Dermis blood vessel endothelial cell (primary cell): ENCODE measurements at regions not wholly inside any gene's neighbourhood (a gene's known extent, or its start where the extent isn't known, plus 50 kb on each side); places are given as distances from the start of the nearest gene placed in this dataset.
A peak's percentile ranks its signal among the peaks of the same experiment; 100 is the strongest.

ENCODE experiments used
- DNase-seq: peaks from one replicate; pipeline ENCODE4 v3.0.0; 2010

DNA sequence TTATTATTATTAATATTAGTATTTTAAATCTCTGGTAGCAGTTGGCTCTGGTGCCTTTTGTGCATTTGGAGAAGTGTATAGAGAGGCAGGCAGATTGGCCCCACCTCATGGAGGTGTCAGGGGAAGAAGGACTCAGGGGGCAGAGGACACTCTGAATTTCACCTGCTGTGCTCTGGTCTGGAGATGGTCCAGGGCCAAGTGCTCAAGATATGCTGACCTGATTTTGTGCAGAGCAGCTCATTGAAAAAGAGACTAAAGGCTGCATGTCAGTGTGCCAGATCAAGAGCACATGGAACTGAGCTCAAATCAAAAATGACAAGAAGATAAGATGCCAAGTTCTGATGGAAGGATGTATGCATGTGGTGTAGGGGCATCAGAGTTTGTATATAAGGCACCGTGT, 323.6 kb upstream of the TNP1 start:
- DNase-seq: no peak

DNA sequence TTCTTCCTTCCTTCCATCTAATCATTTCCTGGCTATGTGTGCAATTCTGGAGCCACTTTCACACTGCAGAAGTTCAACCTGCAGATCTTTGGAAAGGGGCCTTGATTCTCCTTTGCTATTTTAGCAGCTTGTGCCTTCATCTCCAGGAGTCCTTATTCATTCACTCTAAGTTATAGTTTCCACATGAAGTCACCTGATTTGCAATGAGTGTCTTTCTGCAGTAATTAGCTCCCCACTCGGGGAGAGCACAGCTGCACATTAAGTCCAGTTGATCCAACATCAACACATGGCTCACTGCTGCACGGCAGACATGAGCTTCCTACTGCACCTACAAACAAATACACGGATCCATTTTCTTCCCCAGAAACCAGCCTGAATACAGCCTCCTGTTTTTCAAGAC, 323.1 kb upstream of the TNP1 start:
- no peak for DNase-seq

DNA sequence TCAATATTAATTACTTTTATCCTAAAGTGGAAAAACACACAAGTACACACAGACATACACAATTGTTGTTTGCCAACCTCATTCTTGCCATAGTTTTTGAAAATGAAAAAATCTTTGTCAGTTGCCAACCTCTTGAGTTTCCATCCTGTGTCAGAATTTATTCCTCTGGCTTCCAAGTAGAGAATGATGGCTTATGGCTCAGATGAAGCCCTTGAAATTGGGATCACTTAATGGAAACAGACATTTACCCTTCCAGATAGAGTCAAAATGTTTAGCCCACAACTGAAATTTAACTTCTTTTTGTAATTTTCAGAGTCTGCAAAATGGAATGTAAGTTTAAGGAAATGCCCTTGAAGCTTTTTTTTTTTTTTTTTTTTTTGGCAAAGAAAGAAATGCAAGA, 321.6 kb upstream of the TNP1 start:
- DNase-seq: no peak

DNA sequence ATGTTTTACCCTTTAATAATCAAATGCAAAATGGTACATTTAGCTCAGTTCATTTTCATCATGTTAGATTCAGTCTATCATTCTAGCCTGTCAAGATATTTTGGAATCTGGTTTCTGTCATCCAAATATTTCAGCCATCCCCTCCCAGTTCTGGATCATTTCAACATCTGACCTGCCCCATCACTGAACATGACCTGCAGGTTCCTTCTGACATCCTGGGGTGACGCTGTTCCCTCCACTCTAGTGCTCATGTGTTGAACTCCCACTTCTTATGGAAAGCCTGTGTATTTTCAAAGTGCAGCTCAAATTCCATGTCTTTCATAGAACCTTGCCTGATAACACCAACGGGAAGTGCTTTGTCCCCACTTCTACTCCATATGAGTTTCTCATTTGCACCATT, 320.0 kb upstream of the TNP1 start:
- no peak for DNase-seq

DNA sequence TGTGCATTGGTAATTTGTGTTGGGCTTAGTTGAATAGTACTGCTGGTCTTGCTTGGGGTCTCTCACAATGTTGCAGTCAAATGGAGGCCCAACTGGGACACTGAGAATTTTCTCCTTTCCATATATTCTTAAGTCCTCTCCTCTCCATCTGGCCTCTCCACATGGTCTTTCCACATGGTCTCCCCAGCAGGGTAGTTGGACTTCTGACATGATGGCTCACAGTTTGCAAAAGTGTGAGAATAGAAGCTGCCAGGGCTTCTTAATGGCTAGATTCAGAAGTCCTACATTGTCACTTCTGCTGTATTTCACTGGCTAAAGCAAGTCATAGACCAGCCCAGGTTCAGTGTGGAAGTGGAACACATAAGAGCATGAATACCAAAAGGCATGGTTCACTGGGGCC, 318.5 kb upstream of the TNP1 start:
- DNase-seq: no peak

DNA sequence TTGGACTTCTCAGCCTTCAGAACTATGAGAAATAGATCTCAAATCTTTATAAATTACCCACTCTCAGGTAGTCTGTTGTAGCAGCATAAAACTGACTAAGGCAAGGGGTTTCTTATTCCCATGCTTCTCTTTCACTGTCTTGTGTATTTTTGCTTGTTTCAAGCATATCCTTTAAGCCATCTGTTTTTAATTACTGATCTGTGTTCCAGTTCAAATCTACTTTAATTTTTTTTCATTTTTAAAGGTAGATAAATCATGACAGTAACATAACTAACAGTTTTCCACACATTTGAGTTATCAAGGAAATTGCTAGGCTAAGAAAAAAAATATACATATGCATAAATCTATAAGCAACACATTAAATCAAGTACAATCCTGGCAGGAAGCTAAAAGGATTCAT, 317.9 kb upstream of the TNP1 start:
- DNase-seq: no peak

DNA sequence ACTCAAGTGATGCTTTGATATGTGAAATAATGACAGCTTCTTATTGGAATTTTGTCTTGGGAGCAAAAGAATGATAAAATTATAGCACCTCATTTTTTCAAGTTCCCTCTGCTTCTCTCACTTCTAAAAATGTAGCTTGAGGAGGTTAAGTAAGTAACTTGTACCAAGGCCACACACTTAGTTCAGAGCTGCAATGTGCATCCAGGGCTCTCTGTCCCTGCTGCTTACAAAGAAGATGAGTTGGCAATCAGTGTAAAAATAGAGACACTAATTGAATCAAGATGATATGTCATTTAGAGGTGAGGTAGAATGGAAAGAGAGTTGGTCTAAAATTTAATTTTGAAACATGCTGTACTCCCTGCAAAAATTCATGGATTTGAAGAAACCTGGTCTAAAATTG, 312.0 kb upstream of the TNP1 start:
- DNase-seq: no peak

DNA sequence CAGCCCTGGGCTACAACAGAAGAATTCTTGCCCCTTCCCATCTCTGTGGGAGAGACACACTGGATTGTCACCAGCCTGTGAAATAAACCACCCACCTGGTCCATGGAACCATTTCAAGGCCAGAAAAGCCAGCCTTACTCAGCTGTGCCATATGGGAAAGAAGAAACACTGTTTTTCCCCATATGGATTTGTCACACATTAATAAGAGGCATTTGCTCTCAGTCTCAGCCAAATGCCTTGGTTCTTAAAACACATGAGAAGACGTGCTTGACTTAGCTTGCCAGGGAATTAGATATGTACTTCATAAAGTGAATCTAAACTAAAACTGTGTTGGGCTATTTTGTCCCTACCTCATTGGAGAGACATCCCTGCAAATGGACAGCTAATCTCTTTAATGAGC, 308.6 kb upstream of the TNP1 start:
- no peak for DNase-seq

DNA sequence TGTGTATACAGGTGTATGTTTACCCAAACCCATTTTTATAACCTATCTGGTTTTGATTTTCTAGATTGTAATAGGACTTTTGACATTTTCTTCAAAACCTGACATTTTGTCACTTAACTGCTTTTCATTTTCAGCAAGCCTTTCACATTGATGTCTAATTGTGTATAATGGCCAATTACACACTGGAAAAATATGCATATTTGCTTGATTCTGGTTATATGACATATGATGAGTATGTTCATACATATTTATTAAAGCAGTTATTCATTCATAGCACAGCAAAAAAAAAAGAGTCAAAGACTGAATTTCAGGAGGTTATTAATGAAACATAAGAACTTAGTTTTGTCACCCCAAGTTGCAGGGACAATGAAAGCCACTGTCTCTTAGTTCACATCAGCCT, 307.7 kb upstream of the TNP1 start:
- no peak for DNase-seq

DNA sequence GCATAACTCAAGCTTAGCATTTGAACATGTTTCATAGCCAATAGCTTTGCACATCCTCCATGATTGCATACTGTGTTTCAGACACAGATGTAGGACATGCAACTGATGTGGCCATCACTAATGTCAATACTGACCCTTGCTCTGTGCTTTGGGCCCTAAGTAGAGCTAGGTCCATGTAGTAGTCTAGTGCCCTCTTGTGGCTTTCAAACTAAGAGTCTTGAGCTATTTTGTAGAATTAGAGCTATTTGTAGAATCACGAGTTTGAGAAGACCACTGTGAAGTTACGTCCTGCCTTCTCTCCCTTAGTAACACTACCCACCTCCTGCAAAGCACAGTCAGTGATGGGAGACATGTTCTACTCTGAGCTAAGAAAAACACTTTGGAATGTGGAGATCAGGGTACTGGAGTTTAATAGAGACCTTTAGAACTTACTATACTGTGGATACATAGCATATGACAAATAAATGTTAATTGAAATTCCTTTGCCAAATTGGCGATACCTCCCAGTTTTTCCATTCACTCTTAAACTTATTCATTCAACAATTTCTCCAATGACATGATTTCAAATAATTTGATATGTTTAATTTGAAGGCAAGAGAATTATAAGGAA, 306.5 kb upstream of the TNP1 start:
- peak; percentile 64 for DNase-seq

DNA sequence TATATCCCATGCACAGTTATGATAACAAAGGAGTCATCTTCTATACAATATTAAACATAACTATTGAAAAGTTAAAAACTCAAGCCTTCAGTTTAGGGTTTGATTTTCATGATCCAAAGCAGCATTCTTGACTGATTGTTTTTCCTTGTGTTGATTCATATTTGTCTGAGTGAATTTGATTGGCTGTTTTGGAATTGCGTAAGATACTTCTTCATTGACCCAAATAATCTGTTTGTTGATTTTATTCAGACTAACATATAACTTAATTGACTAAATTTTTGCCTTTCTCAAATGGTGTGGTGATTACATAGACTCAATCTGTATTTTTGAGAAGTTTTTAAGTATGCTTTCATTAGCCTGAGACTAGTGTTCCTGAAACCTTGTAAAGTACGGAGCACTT, 305.7 kb upstream of the TNP1 start:
- no peak for DNase-seq

DNA sequence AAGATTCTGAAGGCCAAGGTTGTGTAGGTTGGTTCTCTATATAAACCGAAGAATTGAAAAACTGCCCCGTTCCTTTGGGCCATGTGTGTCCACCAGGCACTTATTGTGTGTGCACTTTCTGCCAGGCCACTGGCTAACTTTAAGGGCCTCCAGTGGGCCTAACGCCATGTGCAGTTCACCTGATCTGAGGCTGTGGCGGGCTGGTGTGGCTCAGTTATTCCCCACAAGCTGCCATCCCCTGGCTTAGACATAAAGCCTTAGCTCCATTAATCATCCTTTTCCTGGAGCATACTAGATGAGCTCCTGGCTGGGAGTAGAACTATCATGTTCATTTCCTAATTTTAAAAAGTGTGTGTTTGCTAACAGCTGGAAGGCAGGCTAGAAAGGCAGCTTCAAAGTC, 304.1 kb upstream of the TNP1 start:
- DNase-seq: no peak

DNA sequence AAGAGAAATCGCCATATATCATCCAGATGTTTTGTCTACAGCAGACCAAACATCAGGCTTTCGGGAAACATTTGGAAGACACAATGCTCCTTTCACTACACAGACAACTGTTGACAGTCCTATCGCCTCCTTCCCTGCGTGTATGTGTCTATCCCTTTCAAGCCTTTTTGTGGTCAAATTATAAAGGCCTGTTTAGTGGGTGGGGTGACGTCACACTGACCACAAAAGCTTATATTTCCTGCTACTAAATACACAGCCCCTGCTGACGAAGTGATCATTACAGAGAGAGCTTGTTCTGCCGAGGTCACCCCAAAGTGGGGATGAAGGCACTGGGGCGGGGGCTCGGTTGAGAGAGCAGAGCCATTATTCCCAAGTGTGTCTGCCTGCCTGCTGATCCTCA, 302.7 kb upstream of the TNP1 start:
- peak; percentile 4 for DNase-seq

DNA sequence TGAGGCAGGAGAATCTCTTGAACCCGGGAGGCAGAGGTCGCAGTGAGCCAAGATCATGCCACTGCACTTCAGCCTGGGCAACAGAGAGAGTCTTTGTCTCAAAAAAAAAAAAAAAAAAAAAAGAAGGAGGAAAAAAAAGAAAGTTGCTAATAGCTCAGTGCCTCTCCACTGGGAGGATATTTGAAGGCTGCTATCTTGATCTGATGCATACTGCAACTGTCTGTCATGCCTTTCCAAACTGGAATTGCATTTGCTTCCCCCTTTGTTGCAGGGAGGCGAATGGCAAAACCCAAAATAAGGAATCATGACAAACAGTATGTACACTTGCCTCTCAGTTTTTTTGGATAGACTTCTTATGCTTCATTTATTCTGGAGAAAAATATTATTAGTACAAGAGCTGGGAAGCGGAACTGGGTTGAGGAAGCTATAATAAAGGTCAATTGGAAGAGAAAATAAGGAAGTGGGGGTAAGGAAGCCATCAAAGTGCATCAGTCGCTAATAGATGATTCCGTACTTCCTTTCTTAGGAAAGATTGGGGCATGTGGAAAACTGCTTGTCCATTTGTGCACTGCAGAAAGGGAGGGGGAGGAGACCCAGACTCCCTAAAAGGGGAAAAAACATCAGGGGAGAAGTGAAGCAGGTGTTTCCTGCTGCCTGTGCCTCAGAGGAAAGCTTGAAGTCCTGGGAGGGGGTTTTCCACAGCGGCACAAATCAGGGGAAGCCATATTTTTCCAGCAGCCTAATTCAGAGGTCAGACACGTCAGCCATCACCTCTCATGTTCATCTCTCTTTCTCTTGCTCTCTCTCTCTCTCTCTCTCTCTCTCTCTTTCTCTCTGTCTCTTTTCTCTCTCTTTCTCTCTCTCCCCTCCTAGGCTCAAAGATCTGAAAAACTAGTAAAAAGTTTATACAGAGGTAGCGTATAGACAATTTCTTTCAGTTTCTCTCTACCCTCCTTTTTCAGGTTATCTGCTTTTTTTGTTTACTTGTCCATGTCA, 301.4 kb upstream of the TNP1 start:
- peak; percentile 81 for DNase-seq

DNA sequence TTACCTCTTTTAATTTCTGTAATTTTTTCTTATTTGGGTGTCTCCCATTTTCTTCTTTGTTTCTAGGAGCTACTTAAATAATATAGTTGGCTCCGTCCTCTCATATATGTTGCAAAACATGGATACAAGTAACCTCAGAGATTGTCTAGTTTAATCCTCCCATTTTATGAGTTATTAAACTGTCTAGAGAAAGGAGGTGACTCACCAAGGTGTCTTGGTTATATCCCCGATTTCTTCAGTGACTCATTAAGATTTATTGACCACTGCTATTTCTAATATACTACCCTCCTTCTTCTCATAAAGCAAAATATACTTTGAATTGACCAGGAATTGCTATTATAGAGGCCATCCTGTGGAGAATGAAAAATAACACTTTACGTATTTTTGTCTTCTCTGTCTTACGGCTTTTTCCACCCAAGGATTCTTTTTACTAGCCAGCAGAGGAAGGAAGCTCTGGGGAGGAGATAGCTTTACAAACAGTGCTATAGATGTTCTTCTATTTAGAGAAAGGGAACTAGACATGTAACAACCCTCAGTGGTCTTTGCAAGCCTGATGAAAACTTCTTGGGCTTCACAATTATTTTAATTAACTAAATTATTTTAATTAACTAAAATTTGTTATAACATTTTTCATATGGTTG, 300.4 kb upstream of the TNP1 start:
- no peak for DNase-seq

DNA sequence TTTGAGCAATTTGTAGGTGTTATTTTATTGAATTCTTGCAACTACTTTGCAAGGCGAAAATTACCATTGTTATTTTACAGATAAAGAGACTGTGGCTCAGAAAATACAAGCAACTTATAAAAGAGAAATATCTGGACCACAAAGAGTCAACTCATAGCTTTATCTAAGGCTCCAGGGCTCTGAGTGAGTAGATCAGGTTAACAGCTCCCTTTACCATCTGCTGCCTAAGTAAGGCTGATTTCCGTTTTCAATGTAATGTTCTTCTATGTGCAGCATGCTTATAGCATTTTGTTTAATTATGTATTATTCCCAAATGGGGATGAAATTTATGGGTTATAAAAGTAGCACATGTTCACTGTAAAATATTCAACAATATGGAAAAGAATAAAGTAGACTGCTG, 299.1 kb upstream of the TNP1 start:
- DNase-seq: no peak

DNA sequence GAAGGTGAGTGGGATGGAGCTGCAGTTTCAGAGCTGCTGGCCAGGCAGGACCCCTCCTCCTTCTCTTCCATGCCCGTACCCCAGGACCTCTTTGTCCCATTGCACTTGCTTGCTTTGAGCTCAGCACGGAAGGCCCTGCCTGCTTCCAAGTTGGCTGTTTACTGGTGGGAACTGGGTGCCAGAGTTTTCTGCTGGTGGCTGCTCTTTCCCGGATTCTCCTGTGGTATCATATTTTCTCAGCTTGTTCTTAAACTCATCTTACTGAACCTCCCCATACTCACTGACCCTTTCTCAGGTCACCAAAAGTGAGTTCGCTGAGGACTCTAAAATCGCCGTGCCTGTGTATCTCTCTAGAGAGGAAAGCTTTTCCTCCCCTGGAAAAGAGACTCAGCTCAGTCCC, 297.7 kb upstream of the TNP1 start:
- DNase-seq: no peak

DNA sequence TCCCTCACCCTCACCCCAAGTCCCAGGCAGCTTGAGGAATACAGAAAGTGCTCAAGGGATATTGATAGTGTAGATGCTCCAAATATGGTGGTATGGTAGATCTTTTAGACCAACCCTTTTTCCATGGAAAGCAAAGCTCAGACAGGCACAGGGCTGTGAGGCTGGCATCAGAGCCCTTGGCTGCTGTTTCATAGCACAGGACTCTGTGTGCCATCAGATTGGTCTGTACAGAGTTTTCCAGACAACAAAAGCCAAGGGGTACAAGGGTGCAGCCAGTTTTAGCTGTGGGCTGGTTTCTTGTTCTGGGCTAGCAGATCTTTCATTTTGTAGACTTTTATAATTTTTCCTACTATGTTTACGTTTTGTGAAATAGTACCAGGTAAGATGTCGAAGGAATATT, 296.9 kb upstream of the TNP1 start:
- DNase-seq: no peak

DNA sequence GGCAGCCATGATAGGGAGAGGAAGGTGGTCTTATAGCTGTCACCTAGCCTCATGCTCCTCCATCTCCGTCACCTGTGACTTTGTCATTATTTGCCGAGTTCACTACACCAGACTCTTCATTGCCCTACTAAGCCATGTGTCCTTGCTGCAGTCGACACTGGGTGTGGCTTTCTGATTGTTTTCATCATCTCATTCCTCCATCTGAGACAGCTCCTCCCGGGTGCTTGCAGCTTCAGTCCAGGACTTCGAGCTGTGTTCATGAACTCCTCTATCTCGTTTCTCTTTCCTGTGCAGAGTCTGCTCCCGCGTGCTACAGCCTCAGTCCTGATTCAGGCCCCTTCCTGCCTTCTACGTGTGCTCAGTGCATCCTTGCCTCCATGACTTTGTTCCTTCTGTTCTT, 295.1 kb upstream of the TNP1 start:
- DNase-seq: no peak

DNA sequence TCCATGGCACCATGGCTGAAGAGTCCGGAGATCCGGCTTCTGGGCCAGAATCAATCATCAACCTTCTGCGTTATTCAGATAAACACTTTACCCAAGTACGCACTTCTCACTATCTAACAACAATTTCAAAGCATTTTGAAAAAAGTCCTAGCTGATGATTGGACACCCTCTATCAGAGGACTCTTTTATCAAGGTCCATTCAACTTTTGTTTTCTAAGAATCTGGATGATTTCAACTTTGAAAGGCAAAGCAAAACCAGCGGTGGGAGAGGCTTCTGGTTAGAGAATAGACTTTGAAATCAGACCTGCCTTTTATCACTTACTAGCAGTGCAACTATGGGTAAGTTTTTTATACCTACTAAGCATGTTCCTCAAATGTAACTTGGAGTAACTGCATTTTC, 293.6 kb upstream of the TNP1 start:
- no peak for DNase-seq

DNA sequence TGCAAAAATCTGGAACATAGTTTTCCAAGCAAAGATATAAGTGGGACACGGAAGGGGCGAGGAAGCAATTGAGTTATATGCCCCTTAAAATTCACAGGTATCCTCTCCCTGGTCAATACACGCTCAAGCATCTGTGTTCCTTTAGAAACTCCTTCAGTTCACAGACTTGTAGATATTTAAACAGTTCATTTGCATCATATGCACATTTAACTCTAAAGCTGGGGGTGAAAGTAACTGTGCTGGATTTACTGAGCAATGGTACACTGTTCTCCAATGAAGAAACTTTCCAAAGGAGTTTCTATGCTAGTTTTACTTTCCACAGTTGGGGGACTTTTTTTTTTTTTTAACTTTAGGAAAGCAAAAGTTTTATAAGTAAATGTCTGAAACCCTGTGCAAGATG, 293.0 kb upstream of the TNP1 start:
- DNase-seq: no peak

DNA sequence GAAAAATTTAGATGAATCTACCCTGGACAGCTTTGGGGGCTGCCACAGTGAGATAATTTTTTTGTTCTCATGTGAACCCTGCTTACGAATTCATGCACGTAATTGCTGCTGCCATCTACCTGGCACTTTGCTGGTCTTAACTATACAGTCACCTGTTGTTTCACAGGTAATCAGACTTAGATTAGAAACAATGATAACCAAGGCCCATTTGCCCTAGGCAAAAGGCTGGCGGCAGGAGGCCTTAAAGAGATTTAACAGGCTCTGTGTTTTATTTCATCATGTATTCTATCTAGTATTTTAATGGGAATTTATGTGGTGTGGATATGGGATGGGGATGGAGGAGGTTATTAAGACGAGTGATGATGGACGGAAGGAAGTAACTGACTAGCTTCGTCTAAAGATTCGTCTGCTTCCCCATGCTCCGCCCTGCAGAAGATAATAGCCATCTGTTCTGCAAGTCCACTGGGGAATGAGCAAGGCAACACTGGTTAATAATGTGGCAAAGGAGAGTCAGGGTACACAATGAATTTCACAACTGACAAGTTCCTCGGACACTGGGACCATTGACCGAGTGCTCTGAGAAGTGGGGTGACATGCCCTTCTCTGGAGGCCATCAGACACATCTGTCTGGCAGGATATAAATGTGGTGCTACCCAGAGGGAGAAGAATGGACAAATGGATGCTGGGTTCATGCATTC, 291.8 kb upstream of the TNP1 start:
- no peak for DNase-seq

DNA sequence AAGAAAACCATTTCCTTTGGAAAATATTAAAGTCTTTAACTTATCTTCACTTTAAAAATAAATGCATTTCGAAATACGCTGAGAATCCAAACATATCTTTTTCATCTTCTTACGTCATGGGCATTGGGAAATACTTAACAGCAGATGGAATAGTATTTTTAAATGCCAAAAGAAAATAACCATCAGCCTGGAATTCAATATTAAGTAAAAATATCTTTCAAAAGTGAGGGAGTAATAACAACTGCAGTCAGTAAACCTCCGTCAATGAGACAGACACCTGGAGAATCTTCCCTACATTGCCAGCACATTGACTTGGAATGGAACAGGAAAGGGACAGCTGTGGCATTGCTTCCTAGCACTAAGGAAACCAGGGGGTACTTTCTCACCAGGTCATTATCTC, 290.4 kb upstream of the TNP1 start:
- no peak for DNase-seq
